ENCODE measurements at regions not wholly inside any gene's neighbourhood (a gene's known extent, or its start where the extent isn't known, plus 50 kb on each side); places are given as distances from the start of the nearest gene placed in this dataset.

DNA sequence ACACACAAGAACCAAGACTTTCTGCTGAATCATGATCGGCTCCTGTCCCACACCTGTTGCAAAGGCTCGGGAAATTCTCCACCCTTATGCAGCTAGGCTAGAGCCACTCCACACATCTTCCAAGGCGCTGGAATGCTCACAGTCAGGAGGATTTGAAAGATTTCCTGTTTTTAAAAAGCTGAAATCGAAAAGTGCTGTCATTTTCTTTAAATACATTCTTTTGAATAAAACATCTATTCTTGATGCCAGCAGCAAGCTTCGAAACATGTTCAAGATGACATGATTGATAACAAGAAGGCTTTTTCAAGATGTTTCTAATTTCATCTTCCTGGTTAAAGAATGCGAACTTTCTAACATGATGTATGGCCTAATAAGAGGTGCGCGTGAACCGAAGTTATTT lies 219.7 kb upstream of the CDH5 start:
- DNase-seq (ENCODE audit: low read depth, low spot score): no peak

- no peak for DNase-seq (ENCODE audit: low read depth, low spot score)
Measured at GRCh38 chr16:66144641-66145040, 221.8 kb upstream of the CDH5 start.

DNA sequence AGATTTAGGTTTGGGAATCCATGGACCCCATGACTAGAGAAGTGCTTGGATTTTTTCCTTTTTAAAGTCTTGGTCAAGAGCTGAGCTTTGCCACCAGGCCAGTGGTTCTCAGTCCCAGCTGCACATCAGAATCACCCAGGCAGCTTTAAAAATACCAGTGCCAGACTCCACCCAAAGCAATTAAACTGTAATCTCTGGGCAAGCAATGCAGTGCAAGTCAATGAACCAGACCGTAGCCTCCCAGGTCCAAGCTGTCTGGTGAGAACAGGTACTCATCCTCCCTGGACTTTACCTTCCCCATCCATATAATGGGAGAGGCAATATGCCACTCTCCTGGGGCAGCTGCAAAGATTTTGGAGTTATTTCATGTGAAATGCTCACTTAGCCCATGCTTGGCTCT lies 223.1 kb upstream of the CDH5 start:
- DNase-seq (ENCODE audit: low read depth, low spot score): no peak

- no peak for DNase-seq (ENCODE audit: low read depth, low spot score)
Measured at GRCh38 chr16:66141885-66142284, 224.6 kb upstream of the CDH5 start.

DNA sequence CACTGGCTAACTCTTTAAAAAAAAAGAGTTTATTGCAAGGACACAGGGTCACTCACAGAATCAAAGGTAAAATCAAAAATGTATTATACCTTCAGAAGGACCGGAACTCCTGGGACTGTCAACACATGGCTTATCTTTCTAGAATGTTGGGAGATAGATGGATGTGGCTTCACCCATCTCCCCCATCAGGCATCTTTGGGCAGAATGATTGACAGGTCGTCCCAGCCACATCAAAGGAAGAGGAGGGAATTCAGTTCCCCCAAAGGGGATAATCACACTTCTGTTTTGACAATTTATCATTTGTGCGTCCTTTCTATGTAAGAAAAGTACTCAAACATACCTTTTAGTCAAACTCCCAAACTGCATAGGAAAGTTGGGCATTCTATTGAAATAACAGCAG lies 228.6 kb upstream of the CDH5 start:
- no peak for DNase-seq (ENCODE audit: low read depth, low spot score)

GRCh38 chr16:66136841-66137240 lies 229.7 kb upstream of the CDH5 start:
- DNase-seq (ENCODE audit: low read depth, low spot score): no peak

DNA sequence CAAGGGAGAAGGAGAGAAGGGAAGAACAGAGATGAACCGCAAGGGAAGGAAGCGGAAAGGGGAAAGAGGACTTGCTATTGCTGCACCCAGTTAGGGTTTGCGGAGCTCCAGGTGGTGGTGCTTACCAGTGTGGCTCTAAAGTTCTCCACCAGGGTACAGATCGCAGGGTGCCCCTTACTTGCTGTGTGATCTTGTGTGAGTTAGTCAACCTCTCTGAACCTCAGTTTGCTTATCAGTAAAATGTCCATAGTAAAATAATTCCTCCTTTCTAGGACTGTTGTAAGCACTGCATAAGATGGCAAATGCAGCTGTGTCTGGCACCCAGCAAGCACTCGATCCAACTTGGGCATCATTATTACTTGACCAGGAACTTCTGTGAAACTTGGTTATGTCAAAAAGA lies 230.7 kb upstream of the CDH5 start:
- DNase-seq (ENCODE audit: low read depth, low spot score): no peak

DNA sequence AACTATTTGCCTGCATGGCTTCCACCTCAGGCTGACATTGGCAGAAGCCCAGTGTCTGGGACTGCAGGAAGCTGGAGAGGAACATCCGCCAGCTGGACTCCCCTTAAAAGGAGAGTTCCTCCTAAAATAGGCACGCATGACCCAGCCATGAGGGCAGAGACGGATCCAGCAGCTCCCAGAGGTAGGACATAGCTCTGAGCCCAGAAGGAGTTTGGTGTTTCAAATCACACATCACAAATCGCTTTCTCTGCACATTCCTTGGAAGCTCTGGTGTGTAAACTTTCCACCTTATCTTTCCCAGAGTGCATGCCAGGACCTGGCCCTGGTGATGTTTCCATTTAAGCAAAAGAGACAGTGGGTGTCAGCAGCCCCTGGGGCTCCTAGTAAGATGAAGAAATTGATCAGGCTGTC lies 231.1 kb upstream of the CDH5 start:
- DNase-seq (ENCODE audit: low read depth, low spot score): no peak

GRCh38 chr16:66134875-66135274 lies 231.6 kb upstream of the CDH5 start:
- no peak for DNase-seq (ENCODE audit: low read depth, low spot score)

DNA sequence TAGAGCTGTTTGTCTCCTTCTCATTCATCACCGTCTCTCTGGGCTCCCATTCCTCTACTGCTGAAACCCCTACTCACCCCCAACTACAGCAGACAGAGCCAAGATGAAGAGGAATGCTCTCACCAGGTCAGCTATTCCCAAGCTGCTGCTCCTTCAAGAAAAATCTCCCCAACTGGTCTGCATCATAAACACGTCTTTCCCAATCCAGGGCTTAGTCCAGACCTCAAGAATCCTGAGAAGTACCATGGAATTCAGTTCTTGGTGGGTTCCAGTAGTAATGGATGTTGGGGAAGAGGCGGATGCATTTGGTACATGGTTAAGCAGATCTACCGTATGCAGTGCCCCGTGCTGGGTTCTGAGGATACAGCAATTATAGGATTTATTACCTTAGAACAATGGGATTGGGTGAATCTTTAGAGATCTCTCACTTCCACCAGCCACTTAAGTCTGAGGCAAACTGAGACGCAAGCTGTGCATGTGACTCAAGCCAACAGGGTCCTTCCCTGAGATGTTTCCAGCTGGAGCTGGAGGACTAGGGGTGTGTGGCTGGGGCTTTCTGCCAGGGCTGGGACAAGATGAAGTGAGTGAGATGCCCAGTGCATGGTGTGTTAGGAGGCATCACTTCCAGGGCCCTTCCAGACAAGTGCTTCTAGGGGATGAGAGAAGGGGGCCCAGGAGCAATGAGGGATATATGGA lies 232.7 kb upstream of the CDH5 start:
- no peak for DNase-seq (ENCODE audit: low read depth, low spot score)

DNA sequence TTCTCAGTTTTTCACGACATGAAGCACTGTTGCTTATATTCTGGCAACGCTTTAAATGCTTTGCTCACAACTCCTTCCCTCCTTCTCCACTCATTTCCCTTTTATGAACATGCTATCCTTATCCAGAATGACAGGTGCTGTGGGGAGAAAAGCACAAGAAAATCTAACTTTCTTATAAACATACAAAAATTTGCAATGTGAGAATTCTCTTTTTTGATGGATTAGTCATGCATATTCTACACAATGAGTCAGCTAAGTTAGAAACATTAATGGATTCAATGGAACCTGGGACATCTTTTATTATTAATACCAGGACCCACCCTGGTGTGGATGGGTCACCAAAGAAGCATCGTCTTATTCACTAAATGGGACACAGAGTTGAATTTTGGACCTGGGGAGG lies 234.6 kb upstream of the CDH5 start:
- DNase-seq (ENCODE audit: low read depth, low spot score): no peak

- DNase-seq (ENCODE audit: low read depth, low spot score): no peak
Measured at GRCh38 chr16:66131156-66131807, 235.2 kb upstream of the CDH5 start.

DNA sequence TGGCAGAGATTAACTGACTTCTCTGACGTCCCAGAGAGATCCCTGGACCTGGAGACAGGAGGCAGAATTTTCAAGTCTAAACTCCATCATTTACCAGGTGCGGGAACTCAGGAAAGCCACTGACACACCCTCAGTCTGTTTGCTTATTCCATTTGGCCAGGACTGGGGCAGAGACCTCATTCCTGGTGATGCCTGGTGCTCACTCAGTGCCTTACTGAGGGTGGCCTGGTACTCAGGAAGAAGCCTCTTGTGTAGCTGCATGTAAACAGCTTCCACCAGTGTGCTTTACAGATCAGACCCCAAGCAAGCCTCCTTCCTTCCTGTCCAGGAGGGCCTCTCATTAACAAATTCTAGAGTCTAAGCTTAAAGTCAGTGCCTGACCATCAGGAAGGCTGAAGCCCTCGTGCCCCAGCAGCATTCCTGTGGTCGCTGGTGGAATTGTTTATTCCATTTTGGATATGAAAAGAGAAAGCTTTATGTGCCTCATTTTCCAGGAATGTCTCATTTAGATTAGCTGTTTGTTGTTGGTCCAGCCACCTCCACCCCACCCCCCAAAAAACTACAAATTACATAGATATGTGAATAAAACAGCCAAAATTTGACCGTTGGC lies 236.1 kb upstream of the CDH5 start:
- DNase-seq (ENCODE audit: low read depth, low spot score): no peak

GRCh38 chr16:66129196-66129595 lies 237.3 kb upstream of the CDH5 start:
- no peak for DNase-seq (ENCODE audit: low read depth, low spot score)

- DNase-seq (ENCODE audit: low read depth, low spot score): no peak
Measured at GRCh38 chr16:66128371-66128770, 238.1 kb upstream of the CDH5 start.

DNA sequence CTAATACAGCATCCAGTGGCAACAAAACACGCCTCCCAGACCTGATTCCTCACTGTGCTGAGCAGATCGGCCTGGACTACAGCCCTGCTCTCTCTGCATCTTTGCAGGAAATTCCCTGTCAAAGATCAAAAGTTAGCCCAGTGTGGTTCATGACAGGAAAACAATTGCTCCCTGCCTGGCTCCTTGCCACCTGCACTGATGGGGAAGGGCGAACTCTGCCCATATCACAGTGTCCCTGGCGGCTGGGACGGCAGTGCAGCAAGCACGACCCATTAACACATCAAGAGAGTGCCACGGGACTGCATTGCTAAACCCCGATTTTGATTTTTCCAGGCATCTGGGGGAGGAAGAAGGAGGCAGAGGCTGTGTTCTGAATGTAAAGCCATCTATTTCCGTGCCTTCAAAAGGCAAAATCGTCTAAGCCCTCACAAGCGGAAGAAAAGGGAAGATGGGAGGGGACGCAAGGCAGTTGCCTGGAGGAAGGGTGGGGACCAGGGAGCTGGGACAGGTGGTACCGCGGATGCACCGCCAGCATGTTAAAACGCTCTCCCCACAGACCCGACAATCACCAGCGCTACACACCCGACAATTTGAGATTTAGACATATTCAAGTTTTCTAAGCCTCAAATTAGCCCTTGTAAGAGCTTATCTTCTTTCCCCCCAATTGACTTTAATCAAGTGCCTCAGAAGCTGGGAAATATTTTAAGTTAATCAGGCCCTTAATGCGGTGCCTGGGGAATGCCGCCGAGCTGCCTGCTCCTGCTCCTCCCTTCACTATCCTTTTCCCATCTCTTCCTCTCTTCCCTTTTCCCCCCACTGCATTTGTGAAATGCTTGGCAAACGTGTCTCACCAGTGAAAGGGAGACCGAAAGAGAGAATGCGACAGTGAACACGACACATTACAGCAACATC lies 238.8 kb upstream of the CDH5 start:
- DNase-seq (ENCODE audit: low read depth, low spot score): no peak

GRCh38 chr16:66121466-66121865 lies 245.0 kb upstream of the CDH5 start:
- DNase-seq (ENCODE audit: low read depth, low spot score): no peak

GRCh38 chr16:66120656-66121055 lies 245.8 kb upstream of the CDH5 start:
- no peak for DNase-seq (ENCODE audit: low read depth, low spot score)

GRCh38 chr16:66116163-66117002 lies 250.1 kb upstream of the CDH5 start:
- no peak for DNase-seq (ENCODE audit: low read depth, low spot score)

- no peak for DNase-seq (ENCODE audit: low read depth, low spot score)
Measured at GRCh38 chr16:66115373-66115772, 251.1 kb upstream of the CDH5 start.

- DNase-seq (ENCODE audit: low read depth, low spot score): no peak
Measured at GRCh38 chr16:66113223-66113622, 253.3 kb upstream of the CDH5 start.
